Activated CD8-positive, alpha-beta T cell treated with anti-CD3 and anti-CD28 coated beads, Interleukin-2, amount 10 ng/mL, durations not matched to agents 7 days and 5 days (primary cell): ENCODE measurements at regions not wholly inside any gene's neighbourhood (a gene's known extent, or its start where the extent isn't known, plus 50 kb on each side); places are given as distances from the start of the nearest gene placed in this dataset.
A peak's percentile ranks its signal among the peaks of the same experiment; 100 is the strongest.

Source experiments
- ATAC-seq: fragments of 150-1000 bp; cut with Tn5 transposase; one replicate; pipeline ENCODE4 v1.10.0; 2021; ENCODE audit warnings: moderate library complexity
- CTCF ChIA-PET: fragments of 350-600 bp; sonication (Branson Sonifier 250); formaldehyde crosslinking; loops from one replicate; lab custom pipeline; 2021; ENCODE audit warnings: antibody characterized with exemption; lab: Charles Lee
- POLR2A ChIA-PET: fragments of 350-600 bp; sonication (Branson Sonifier 250); formaldehyde crosslinking; loops from one replicate; lab custom pipeline; 2021; ENCODE audit warnings: antibody characterized with exemption; lab: Charles Lee
- DNase-seq: peaks from one replicate; pipeline ENCODE4 v3.0.0-alpha.2; 2020
- H3K27ac Mint-ChIP-seq: one replicate; pipeline ENCODE4 v1.8.0; 2021; ENCODE audit warnings: mild to moderate bottlenecking, mixed read lengths
- H3K27me3 Mint-ChIP-seq: one replicate; pipeline ENCODE4 v1.8.0; 2021; ENCODE audit warnings: low read depth, mixed read lengths
- H3K36me3 Mint-ChIP-seq: one replicate; pipeline ENCODE4 v1.8.0; 2021; ENCODE audit warnings: low read depth, mixed read lengths
- H3K4me1 Mint-ChIP-seq: one replicate; pipeline ENCODE4 v1.8.0; 2021; ENCODE audit warnings: low read depth, mixed read lengths
- H3K4me3 Mint-ChIP-seq: one replicate; pipeline ENCODE4 v1.8.0; 2021; ENCODE audit warnings: mild to moderate bottlenecking, mixed read lengths
- H3K9me3 Mint-ChIP-seq: one replicate; pipeline ENCODE4 v1.8.0; 2022; ENCODE audit warnings: mixed read lengths; ENCODE audit not compliant: insufficient read depth

DNA sequence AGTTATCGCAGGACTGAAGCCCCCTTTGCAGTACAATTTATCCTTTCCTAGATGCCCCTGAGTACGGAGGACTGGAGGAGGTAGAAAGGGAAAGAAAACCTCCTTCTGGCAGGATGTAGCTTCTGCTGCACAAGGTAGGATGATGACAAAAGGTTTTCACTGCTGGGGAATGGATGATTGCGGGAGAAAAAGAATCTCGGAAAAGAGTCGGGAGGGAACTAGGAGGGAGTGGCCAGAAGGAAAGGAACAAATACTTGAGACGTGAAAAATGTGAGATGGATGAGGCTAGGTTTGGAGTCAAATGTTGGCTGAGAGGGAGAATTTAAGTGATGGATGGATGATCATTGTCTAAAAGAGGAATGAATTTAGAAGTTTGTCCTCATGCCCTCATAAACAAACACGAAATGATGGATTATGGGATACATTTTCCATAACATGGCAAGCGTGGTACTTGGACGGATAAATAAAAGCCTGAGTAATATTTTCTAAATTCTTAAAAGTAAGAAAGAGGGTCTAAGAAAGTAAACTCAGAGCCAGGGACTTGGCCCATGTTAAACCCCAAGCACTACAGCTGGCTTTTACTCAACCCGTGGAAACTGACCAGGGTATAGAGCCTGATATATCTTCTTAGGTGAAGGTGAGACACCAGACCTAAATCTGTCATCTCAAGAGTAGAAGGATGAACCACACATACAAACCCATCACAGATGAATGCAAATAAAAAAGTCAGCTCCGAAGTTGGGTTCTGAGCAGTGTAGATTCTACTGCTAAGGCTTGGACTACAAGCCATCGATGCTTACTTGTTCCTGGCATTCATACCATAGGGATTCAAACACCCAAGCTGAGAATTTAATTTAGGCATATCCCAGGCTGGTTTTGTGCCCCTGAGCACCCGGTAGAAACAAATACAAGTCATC is 72.4 kb downstream of the HFE start:
- H3K9me3 Mint-ChIP-seq, result no peaks in the 10 kb centered on the region
- H3K4me3 Mint-ChIP-seq, result peak overlapping the region; percentile 94
- H3K27ac Mint-ChIP-seq, result peak overlapping the region; percentile 99
- ATAC-seq, result no peak
- peak; percentile 45 for DNase-seq
- POLR2A ChIA-PET, result interaction anchor here (0.7 to 22.3 kb wide), 44 partner anchors 12 to 1733 kb away, joined by 3 to 3176 read pairs (median 52); a partner anchor contains a TSS
- peaks cover 54% of the 10 kb centered on the region for H3K4me1 Mint-ChIP-seq
- CTCF ChIA-PET, result interaction anchor here (0.9 to 3.8 kb wide), 11 partner anchors 9 to 134 kb away, joined by 3 to 17 read pairs (median 4); a partner anchor contains a TSS
- H3K27me3 Mint-ChIP-seq, result peaks cover 8% of the 10 kb centered on the region
- H3K36me3 Mint-ChIP-seq, result peaks cover 44% of the 10 kb centered on the region

DNA sequence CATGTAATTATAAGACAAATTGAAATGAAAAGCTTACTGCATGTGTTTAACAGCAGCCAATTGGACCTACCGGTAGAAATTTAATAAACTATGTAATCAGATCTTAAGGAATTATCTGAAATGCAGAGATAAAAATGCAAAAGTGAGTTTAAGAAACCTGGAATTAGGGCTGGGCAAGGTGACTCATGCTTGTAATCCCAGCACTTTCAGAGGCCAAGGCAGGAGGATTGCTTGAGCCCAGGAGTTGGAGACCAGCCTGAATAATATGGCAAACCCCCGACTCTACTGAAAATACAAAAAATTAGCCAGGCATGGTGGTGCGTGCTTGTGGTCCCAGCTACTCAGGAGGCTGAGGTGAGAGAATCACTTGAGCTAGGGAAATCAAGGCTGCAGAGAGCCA is 74.1 kb downstream of the HFE start:
- POLR2A ChIA-PET, result interaction anchor here (1.3 to 22.3 kb wide), 8 partner anchors 10 to 140 kb away, joined by 5 to 3176 read pairs (median 282); a partner anchor contains a TSS
- Mint-ChIP-seq H3K9me3 (no peaks in the 10 kb centered on the region), H3K27me3 (peaks cover 8% of the 10 kb centered on the region), H3K4me1 (peaks cover 60% of the 10 kb centered on the region), H3K36me3 (peaks cover 51% of the 10 kb centered on the region), H3K4me3 (no peak overlapping the region), H3K27ac (peak overlapping the region; percentile 55)
- ATAC-seq (no peak), DNase-seq (no peak)
- CTCF ChIA-PET, result no interaction called here

DNA sequence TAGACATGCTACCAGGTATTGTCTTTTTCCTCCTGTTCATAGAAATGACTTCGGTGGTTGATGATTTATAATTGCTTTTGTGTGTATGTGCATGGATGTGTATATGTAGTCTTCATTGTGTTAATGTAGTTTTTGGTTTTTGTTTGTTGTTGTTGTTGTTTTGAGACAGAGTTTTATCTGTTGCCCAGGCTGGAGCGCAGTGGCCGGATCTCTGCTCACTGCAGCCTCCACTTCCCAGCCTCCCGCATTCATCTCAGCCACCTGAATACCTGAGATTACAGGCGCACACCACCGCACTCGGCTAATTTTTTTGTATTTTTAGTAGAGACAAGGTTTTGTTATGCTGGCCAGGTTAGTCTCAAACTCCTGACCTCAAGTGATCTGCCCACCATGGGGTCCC is 75.2 kb downstream of the HFE start:
- H3K27me3 Mint-ChIP-seq, result peaks cover 7% of the 10 kb centered on the region
- no peaks in the 10 kb centered on the region for H3K9me3 Mint-ChIP-seq
- peaks cover 49% of the 10 kb centered on the region for H3K36me3 Mint-ChIP-seq
- H3K27ac Mint-ChIP-seq, result no peak overlapping the region
- DNase-seq (no peak), ATAC-seq (no peak)
- peaks cover 66% of the 10 kb centered on the region for H3K4me1 Mint-ChIP-seq
- CTCF ChIA-PET, result interaction anchor here (0.7 kb wide), 1 partner anchor 60 kb away, joined by 3 read pairs; no protein-coding TSS in a partner anchor
- H3K4me3 Mint-ChIP-seq, result no peak overlapping the region
- POLR2A ChIA-PET, result interaction anchor here (1.3 to 22.3 kb wide), 9 partner anchors 9 to 119 kb away, joined by 5 to 3176 read pairs (median 246); a partner anchor contains a TSS

DNA sequence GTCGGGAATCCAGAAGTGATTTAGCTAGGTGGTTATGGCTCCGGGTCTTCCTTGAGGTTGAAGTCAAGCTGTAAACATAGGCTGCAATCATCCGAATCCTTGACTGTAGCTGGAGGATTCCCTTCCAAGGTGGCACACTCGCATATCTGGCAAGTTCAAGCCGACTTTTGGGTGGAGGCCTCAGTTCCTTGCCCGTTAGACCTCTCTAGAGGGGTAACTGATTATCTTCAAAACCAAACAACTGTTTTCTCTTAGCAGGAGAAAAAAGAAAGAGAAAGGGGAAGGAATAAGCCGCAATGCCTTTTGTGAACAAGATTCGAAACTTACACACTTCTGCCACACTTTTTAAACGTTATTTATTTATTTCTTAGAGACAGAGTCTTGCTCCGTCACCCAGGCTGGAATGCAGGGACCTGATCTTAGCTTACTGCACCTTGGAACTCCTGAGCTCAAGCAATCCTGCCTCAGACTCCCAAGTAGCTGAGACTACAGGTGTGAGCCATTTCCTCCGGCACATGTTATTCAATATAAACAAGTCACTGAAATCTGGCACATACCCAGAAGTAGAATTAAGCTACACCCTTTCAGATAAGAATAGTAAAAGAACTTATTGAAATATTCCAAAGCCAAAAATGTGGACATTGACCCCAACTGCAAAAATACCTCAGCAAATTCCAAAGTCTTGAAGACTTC is 76.3 kb downstream of the HFE start:
- peaks cover 2% of the 10 kb centered on the region for H3K27me3 Mint-ChIP-seq
- ChIA-PET POLR2A (interaction anchor here (0.7 to 22.3 kb wide), 8 partner anchors 9 to 137 kb away, joined by 3 to 3176 read pairs (median 8); a partner anchor contains a TSS), CTCF (no interaction called here)
- H3K36me3 Mint-ChIP-seq, result peaks cover 41% of the 10 kb centered on the region
- H3K9me3 Mint-ChIP-seq, result no peaks in the 10 kb centered on the region
- H3K4me3 Mint-ChIP-seq, result no peak overlapping the region
- peak overlapping the region; percentile 61 for H3K27ac Mint-ChIP-seq
- ATAC-seq (no peak), DNase-seq (no peak)
- peaks cover 66% of the 10 kb centered on the region for H3K4me1 Mint-ChIP-seq

DNA sequence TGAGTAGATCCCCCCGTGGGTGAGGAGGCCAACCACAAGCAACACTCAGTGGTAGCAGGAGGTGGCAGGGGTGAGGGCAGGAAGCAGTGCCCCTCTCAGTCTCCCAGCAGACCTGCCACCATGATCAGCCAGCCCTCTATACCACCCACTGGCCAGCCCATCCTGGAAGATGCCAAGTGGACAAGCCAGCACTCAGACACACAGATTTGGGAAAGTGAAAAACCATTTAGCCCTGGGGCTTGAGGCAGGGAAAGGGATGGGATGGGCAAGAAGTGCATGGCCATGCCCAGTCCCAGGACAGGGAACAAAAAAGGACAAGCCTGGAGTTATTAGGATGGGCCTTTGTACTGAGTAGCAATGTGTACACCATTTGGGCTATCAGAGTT is 76.9 kb downstream of the HFE start:
- peaks cover 38% of the 10 kb centered on the region for H3K36me3 Mint-ChIP-seq
- H3K9me3 Mint-ChIP-seq, result no peaks in the 10 kb centered on the region
- no peaks in the 10 kb centered on the region for H3K27me3 Mint-ChIP-seq
- no peak overlapping the region for H3K4me3 Mint-ChIP-seq
- POLR2A ChIA-PET, result interaction anchor here (1.1 to 22.3 kb wide), 7 partner anchors 9 to 107 kb away, joined by 3 to 3176 read pairs (median 8); a partner anchor contains a TSS
- no peak for DNase-seq
- CTCF ChIA-PET, result no interaction called here
- H3K27ac Mint-ChIP-seq, result peak overlapping the region; percentile 51
- peaks cover 69% of the 10 kb centered on the region for H3K4me1 Mint-ChIP-seq
- ATAC-seq, result no peak

DNA sequence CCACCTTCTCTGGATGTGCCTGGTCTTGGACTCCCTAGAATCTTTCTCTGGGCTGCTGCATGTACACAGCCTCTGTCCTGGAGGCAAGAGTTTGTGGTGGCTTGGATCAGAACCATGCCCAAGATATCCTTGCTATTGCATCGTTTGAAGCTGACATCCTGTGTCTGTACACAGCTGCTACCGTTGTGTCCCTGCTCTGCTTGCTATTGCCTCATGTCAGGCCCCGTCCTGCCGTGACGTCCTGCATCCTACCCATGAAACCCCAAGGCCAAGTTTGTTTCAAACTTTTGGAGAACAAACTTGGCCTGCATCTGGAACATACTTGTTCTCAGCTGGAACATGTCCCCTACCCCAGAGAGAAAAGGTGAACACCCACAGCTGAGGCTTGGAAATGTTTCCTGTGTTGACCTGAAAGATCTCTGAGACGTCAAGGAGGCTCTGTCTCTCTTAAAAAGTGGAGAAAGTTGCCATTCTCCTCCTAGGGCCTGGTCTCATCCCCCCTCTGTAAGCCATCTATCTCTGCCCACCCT is 78.1 kb downstream of the HFE start:
- Mint-ChIP-seq H3K4me1 (peaks cover 72% of the 10 kb centered on the region), H3K4me3 (no peak overlapping the region), H3K27ac (peak overlapping the region; percentile 83), H3K27me3 (no peaks in the 10 kb centered on the region), H3K36me3 (peaks cover 28% of the 10 kb centered on the region), H3K9me3 (no peaks in the 10 kb centered on the region)
- ATAC-seq, result no peak
- CTCF ChIA-PET, result no interaction called here
- no peak for DNase-seq
- POLR2A ChIA-PET, result interaction anchor here (0.7 to 22.3 kb wide), 5 partner anchors 7 to 134 kb away, joined by 3 to 3176 read pairs (median 664); a partner anchor contains a TSS

DNA sequence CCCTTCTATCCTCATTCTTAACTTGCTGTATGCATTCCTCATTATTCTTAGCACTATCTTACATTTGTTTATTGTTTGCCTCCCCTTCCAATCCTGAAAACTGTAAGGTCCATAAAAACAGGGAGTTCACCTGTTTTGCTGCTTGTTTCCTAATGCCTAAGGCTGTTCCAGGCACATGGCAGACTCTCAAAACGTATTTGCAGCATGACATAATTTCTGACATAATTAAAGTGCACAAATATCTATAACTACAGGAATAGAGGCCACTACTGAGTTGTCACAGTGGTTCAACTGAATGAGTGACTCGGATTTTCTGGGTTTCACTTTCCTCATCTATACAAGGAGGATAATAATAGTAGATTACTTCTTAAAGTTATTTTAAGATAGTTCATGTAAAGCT is 83.0 kb downstream of the HFE start:
- H3K36me3 Mint-ChIP-seq, result peaks cover 19% of the 10 kb centered on the region
- H3K4me1 Mint-ChIP-seq, result peaks cover 58% of the 10 kb centered on the region
- no peak for ATAC-seq

DNA sequence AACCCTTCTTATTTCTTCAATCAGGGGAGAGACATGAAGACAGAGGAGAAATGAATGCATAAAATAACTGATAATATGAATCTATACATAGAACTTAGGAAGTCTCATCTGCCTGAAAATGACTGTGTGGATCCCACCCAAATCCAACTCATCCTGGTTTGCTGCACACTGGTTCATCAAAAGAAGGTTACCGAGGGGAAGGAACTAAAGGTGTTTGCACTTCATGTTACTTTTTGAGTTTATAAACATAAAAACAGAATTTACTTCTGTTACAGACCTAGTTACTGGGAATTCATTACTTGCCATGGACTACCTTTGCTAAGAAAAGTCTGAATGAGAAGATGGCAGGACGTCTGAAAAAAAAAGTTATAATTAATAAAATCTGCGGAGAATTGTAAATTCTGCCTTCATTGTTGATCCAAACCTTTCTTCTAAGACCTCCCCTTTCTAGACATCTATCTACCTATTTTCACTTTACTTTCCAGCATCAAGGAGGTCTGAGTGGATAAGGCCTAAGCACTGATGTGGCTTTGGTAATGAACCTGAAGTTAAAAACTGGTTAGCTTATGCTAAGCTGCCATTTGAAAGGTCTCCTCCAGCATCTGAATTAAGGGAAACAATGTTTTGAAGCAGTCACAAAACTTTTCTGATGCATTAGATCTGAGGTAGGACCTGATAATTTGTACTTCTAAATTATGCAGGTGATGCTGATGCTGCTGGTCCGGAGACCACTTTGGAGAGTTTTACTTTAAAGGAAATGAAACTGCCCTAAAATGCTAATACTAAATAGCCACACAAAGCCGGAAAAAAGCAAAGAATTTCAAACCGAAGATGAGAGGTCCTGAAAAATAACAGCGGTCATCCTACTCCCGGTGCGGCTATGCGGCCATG is 84.0 kb downstream of the HFE start:
- Mint-ChIP-seq H3K4me3 (peak overlapping the region; percentile 94), H3K27ac (peak overlapping the region; percentile 91), H3K27me3 (no peaks in the 10 kb centered on the region), H3K9me3 (no peaks in the 10 kb centered on the region), H3K36me3 (peaks cover 15% of the 10 kb centered on the region), H3K4me1 (peaks cover 58% of the 10 kb centered on the region)
- DNase-seq (peak; percentile 23), ATAC-seq (peak; percentile 8)
- POLR2A ChIA-PET, result interaction anchor here (1.1 to 22.3 kb wide), 11 partner anchors 8 to 150 kb away, joined by 3 to 3176 read pairs (median 40); a partner anchor contains a TSS
- CTCF ChIA-PET, result interaction anchor here (0.7 to 1.3 kb wide), 2 partner anchors 12 to 17 kb away, joined by 3 to 4 read pairs; a partner anchor contains a TSS

More for the DNA sequence above, 83.0 kb downstream of the HFE start:
- Mint-ChIP-seq H3K4me3 (peak overlapping the region; percentile 94), H3K27ac (peak overlapping the region; percentile 91), H3K9me3 (no peaks in the 10 kb centered on the region), H3K27me3 (no peaks in the 10 kb centered on the region)
- DNase-seq, result no peak
- POLR2A ChIA-PET, result interaction anchor here (0.6 to 22.3 kb wide), 13 partner anchors 9 to 149 kb away, joined by 3 to 3176 read pairs (median 6); a partner anchor contains a TSS
- CTCF ChIA-PET, result interaction anchor here (1.2 to 1.3 kb wide), 2 partner anchors 11 to 18 kb away, joined by 4 to 5 read pairs; a partner anchor contains a TSS

DNA sequence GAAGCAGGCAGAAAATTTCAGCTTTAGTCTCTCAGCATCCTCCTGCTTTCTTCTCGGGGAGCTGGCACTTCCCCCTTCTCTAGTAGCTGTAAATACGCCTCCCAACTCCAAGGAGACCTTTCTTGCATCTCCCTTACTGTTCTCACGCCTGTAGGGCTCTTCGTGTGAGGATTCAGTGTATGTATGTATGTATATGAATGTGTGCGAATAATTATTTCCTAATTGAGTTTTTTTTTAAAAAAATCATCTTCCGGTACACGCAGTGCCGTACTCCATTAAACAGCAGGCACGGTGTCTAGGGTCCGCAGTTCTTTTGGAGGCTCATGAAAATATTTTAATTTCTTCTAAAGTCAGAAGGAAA is 85.4 kb downstream of the HFE start:
- ChIA-PET POLR2A (interaction anchor here (0.7 to 22.3 kb wide), 27 partner anchors 9 to 1720 kb away, joined by 3 to 3176 read pairs (median 5); a partner anchor contains a TSS), CTCF (interaction anchor here (0.7 to 2.5 kb wide), 6 partner anchors 11 to 112 kb away, joined by 3 to 23 read pairs (median 5); a partner anchor contains a TSS)
- DNase-seq (peak; percentile 56), ATAC-seq (peak; percentile 54)
- H3K27ac Mint-ChIP-seq, result peak overlapping the region; percentile 91
- H3K36me3 Mint-ChIP-seq, result peaks cover 7% of the 10 kb centered on the region
- H3K4me3 Mint-ChIP-seq, result peak overlapping the region; percentile 94
- peaks cover 54% of the 10 kb centered on the region for H3K4me1 Mint-ChIP-seq
- no peaks in the 10 kb centered on the region for H3K9me3 Mint-ChIP-seq
- H3K27me3 Mint-ChIP-seq, result no peaks in the 10 kb centered on the region

DNA sequence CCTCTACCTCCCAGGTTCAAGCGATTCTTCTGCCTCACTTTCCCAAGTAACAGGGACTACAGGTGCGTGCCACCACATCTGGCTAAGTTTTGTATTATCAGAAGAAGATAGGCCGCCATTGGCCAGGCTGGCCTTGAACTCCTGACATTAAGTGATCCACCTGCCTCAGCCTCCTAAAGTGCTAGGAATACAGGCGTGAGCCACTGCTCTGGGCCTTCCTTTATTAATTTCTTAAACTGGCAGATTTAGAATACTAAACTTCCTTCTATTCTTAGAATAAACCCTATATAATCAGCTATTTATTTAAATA is 86.6 kb downstream of the HFE start:
- Mint-ChIP-seq H3K36me3 (peaks cover 7% of the 10 kb centered on the region), H3K4me1 (peaks cover 51% of the 10 kb centered on the region), H3K27me3 (no peaks in the 10 kb centered on the region), H3K9me3 (no peaks in the 10 kb centered on the region), H3K27ac (peak overlapping the region; percentile 91), H3K4me3 (peak overlapping the region; percentile 94)
- CTCF ChIA-PET, result interaction anchor here (1.0 to 2.5 kb wide), 10 partner anchors 10 to 101 kb away, joined by 3 to 23 read pairs (median 5); a partner anchor contains a TSS
- POLR2A ChIA-PET, result interaction anchor here (1.0 to 22.3 kb wide), 13 partner anchors 10 to 147 kb away, joined by 3 to 3176 read pairs (median 17); a partner anchor contains a TSS
- peak; percentile 23 for DNase-seq
- ATAC-seq, result no peak
